Stimulated activated CD8-positive, alpha-beta memory T cell treated with anti-CD3 and anti-CD28 coated beads, Interleukin-2, amount 100 ng/mL, for 1 hour (primary cell): ENCODE measurements at regions not wholly inside any gene's neighbourhood (a gene's known extent, or its start where the extent isn't known, plus 50 kb on each side); places are given as distances from the start of the nearest gene placed in this dataset.
"Not testable (repeated sequence)": the region's sequence is repeated elsewhere in the genome, so short reads cannot be mapped to it uniquely, and the experiment has no call there.

Experiments
- DNase-seq, 2 donors: peaks; one replicate each; pipeline ENCODE4 v3.0.0-alpha.2; 2020; ENCODE audit warnings: low read depth in 2 of 2

GRCh38 chr1:29632806-29633615 is 396.7 kb downstream of the PTPRU start:
- no peak for DNase-seq

- DNase-seq, result no peak
Measured at GRCh38 chr1:29631836-29632805, 395.8 kb downstream of the PTPRU start.

GRCh38 chr1:29631361-29631760 is 395.0 kb downstream of the PTPRU start:
- no peak for DNase-seq

GRCh38 chr1:29630756-29631155 is 394.4 kb downstream of the PTPRU start:
- no peak for DNase-seq

- DNase-seq, result no peak
Measured at GRCh38 chr1:29629814-29630516, 393.6 kb downstream of the PTPRU start.

DNA sequence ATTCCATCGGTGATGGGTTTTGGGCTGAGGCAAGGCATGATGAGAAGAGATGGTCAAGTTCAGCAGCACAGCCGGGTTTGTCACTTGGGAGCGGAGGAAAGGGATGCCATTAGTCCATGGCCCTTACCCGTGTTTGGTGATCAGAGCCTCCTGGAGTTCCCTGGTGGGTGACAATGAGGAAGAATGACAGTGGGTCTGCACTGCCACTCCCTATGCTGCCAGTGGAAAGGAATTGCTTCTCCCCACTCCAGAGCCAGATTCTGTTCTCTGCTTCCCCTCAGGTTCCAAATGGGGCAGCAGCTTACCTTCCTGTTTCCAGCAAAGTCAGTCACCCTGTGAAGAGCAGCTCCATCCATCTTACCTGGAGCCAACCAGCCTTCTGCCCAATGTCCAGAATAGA is 393.1 kb downstream of the PTPRU start:
- DNase-seq, result no peak

DNA sequence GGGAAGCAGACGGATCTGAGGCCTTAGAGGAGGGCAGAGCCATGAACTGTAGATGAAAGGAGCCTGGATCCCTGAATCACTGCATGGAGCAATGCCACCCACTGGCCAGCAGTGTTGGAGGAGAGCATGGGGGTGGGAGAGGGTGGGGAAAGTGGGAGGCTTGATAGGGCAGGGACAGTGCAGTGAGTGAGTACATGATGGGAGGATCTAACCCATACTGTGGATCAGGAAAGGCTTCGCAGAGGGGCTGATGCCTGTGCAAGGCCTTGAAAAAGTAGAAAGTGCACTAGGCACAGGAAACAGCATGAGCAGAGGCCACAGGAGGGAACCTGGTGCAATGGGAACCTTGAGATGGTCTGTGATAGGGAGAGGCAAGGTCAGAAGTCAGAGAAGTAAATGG is 391.9 kb downstream of the PTPRU start:
- no peak for DNase-seq

DNA sequence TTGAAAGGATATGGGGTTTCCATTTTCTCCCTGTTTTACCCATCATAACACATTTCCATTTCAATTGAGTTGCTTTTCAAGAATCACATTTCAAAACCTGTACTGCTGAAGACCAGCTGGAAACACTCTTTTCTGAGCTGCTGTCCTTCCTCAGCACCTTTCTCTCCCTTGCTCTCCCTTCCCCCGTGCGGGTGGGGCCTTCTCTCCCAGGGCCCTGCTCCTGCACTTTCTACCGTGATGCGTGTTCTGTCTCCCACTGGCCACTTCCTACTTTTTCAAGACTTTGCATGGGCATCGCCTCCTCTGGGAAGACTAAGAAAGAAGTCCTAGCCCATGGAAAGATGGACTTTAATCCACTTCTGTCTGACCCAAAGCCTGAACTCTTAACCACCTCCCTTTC is 390.4 kb downstream of the PTPRU start:
- DNase-seq, result no peak

DNA sequence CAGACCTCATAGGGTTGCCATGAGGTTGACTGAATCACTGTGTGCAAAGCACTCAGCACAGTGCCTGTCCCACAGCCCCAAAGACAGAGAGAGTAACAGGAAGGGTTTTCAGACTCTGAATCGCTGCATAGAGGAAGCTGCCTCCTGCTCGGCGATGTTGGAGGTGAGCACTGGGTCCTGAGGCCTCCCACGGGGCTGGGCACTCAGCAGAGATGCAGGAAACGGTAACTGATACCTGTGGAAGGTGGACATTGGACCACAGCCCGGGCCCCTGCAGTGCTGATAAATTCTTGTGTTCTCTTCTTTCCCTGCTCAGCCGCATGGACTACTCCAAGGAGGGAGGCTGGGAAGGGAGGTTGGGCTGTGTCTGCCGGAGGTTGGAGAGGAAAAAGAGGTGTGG is 389.7 kb downstream of the PTPRU start:
- DNase-seq, result no peak

- DNase-seq, result no peak
Measured at GRCh38 chr1:29625084-29625420, 388.7 kb downstream of the PTPRU start.

DNA sequence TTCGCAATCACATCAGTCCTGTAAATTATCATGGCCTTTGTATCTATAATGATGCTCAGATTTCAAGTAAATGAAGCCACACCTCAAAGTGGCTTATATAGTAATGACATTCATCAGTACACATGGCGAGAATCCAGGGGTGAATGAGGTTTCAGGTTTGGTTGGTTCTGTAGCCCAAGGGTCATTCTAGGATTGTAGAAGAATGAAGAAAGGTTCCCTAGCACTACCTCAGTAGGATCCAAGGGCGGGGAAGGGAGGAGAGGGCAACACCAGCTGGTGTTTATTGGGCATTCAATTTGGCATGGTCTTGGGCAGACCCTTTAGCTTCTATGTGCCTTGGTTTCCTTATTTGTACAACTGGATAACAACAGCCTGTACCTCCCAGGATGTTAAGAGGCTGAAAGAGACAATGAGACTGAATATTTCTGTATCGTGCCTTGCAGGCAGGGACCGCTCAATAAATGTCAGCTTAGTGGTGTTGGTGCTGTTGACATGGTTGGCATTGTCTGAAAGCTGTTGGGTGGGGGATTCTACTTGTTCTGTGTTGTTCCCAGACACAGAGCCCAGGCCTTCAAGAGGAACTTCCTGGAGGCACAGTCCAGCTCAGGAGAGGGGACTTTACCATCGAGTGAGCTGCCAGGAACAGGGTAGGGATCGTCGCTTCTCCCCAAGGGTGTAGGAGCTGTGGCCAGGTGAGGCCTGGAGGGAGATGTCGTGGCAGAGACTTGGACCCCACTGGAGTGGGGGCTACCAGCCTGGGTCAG is 388.2 kb downstream of the PTPRU start:
- DNase-seq, result no peak

GRCh38 chr1:29623501-29623900 is 387.2 kb downstream of the PTPRU start:
- DNase-seq, result no peak

- DNase-seq, result no peak
Measured at GRCh38 chr1:29621826-29622435, 385.6 kb downstream of the PTPRU start.

GRCh38 chr1:29620631-29621030 is 384.3 kb downstream of the PTPRU start:
- DNase-seq, result no peak

GRCh38 chr1:29607236-29607635 is 370.9 kb downstream of the PTPRU start:
- DNase-seq, result no peak

DNA sequence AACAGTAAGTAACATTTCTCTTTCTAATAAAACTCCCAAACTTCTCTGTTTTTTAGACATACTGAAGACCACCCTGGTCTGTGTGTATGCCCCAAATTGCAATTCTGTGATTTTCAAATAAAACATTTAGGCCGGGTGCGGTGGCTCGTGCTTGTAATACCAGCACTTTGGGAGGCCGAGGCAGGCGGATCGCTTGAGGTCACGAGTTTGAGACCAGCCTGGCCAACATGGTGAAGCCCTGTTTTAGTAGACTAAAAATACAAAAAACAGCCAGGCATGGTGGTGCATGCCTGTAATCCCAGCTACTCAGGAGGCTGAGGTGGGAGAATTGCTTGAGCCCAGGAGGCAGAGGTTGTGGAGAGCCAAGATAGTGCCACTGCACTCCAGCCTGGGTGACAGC is 368.5 kb downstream of the PTPRU start:
- not testable (repeated sequence) for DNase-seq

GRCh38 chr1:29603622-29604021 is 367.3 kb downstream of the PTPRU start:
- DNase-seq, result no peak

GRCh38 chr1:29602203-29602602 is 365.9 kb downstream of the PTPRU start:
- DNase-seq, result no peak

- no peak for DNase-seq
Measured at GRCh38 chr1:29601021-29601420, 364.7 kb downstream of the PTPRU start.

DNA sequence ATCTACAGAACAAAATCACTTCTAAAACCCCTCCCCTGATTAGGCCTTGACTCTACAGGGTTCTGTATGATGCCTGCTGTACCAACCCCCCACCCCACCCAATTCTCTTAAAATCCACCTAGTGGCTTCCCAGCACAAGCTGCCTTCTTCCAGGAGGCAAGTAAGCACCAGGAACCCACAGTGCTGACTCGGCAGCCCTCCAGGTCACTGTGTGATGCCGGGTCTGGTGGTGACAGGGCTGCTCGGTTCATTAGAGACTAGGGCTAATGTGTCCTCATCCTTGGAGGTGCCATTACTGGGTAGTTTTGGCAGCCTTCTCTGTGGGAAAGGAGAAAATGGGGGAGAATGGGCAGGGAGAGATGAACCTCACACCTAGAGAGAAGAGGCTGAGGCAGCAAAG is 363.5 kb downstream of the PTPRU start:
- no peak for DNase-seq

- no peak for DNase-seq
Measured at GRCh38 chr1:29599071-29599470, 362.7 kb downstream of the PTPRU start.
